Gastroesophageal sphincter (tissue), 3 donors: ENCODE measurements at regions not wholly inside any gene's neighbourhood (a gene's known extent, or its start where the extent isn't known, plus 50 kb on each side); places are given as distances from the start of the nearest gene placed in this dataset.

Source experiments
- POLR2A ChIP-seq, 2 donors: fragments of 450-650 bp; IDR thresholded peaks; one replicate each; pipeline ENCODE4 v1.6.1; 2017; ENCODE audit warnings: antibody characterized with exemption in 2 of 2, mild to moderate bottlenecking in 2 of 2, moderate library complexity in 1 of 2
- POLR2AphosphoS5 ChIP-seq: sonication (generic); formaldehyde crosslinking; IDR thresholded peaks from one replicate; pipeline ENCODE4 v1.6.1; 2017; ENCODE audit warnings: antibody characterized with exemption
- TF ChIP-seq, protein P1 (sequence below), 4 experiments: fragments of 200-600 bp in 2 of 4; fragments of 450-650 bp in 2 of 4; sonication (generic) in 1 of 4; IDR thresholded peaks; one replicate each; pipeline ENCODE4 v1.5.1; 2017 to 2019; ENCODE audit warnings: antibody characterized with exemption in 4 of 4, mild to moderate bottlenecking in 2 of 4, moderate library complexity in 2 of 4

- TF ChIP-seq, protein P1, sequence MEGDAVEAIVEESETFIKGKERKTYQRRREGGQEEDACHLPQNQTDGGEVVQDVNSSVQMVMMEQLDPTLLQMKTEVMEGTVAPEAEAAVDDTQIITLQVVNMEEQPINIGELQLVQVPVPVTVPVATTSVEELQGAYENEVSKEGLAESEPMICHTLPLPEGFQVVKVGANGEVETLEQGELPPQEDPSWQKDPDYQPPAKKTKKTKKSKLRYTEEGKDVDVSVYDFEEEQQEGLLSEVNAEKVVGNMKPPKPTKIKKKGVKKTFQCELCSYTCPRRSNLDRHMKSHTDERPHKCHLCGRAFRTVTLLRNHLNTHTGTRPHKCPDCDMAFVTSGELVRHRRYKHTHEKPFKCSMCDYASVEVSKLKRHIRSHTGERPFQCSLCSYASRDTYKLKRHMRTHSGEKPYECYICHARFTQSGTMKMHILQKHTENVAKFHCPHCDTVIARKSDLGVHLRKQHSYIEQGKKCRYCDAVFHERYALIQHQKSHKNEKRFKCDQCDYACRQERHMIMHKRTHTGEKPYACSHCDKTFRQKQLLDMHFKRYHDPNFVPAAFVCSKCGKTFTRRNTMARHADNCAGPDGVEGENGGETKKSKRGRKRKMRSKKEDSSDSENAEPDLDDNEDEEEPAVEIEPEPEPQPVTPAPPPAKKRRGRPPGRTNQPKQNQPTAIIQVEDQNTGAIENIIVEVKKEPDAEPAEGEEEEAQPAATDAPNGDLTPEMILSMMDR (IDR thresholded peaks at IDR 0.05): no peak
- no peak for TF ChIP-seq POLR2AphosphoS5
- no peak for TF ChIP-seq POLR2A (IDR thresholded peaks at IDR 0.05)
Measured at GRCh38 chr5:12258549-12258948, 354.3 kb upstream of the CTNND2 start.
